HG02763 (cell line): ENCODE measurements at regions not wholly inside any gene's neighbourhood (a gene's known extent, or its start where the extent isn't known, plus 50 kb on each side); places are given as distances from the start of the nearest gene placed in this dataset.

ENCODE experiments used
- ATAC-seq: cut with Tn5 transposase; IDR thresholded peaks from one replicate; pipeline ENCODE4 v1.9.1; 2021; ENCODE audit warnings: mild to moderate bottlenecking, moderate library complexity; ENCODE audit not compliant: unreplicated experiment

GRCh38 chr3:115513416-115513800 lies 109.9 kb upstream of the GAP43 start:
- ATAC-seq, result no peak

- ATAC-seq, result no peak
These were observed 105.8 kb upstream of the GAP43 start for GRCh38 chr3:115517457-115518050.

- no peak for ATAC-seq
These were observed 105.0 kb upstream of the GAP43 start for GRCh38 chr3:115518100-115518852.

GRCh38 chr3:115520241-115520640 lies 103.1 kb upstream of the GAP43 start:
- ATAC-seq, result no peak

- no peak for ATAC-seq
These were observed 102.6 kb upstream of the GAP43 start for GRCh38 chr3:115520651-115521245.

- no peak for ATAC-seq
These were observed 99.9 kb upstream of the GAP43 start for GRCh38 chr3:115523458-115523857.

- no peak for ATAC-seq
These were observed 98.8 kb upstream of the GAP43 start for GRCh38 chr3:115524549-115524948.

- ATAC-seq, result no peak
These were observed 97.6 kb upstream of the GAP43 start for GRCh38 chr3:115525731-115526130.

- ATAC-seq, result no peak
These were observed 90.1 kb upstream of the GAP43 start for GRCh38 chr3:115533218-115533617.

GRCh38 chr3:115536171-115536570 lies 87.1 kb upstream of the GAP43 start:
- ATAC-seq, result no peak

GRCh38 chr3:115537669-115538068 lies 85.6 kb upstream of the GAP43 start:
- no peak for ATAC-seq

- ATAC-seq, result no peak
These were observed 76.1 kb upstream of the GAP43 start for GRCh38 chr3:115547207-115547606.

- ATAC-seq, result no peak
These were observed 74.7 kb upstream of the GAP43 start for GRCh38 chr3:115548611-115549010.

GRCh38 chr3:115549071-115549470 lies 74.2 kb upstream of the GAP43 start:
- ATAC-seq, result no peak

GRCh38 chr3:115550285-115550761 lies 73.0 kb upstream of the GAP43 start:
- no peak for ATAC-seq

GRCh38 chr3:115551016-115551415 lies 72.3 kb upstream of the GAP43 start:
- no peak for ATAC-seq

- ATAC-seq, result no peak
These were observed 71.3 kb upstream of the GAP43 start for GRCh38 chr3:115552007-115552406.

GRCh38 chr3:115553796-115554486 lies 69.4 kb upstream of the GAP43 start:
- no peak for ATAC-seq

- no peak for ATAC-seq
These were observed 68.9 kb upstream of the GAP43 start for GRCh38 chr3:115554487-115554807.

GRCh38 chr3:115562636-115563267 lies 60.6 kb upstream of the GAP43 start:
- no peak for ATAC-seq

GRCh38 chr3:115563984-115564383 lies 59.3 kb upstream of the GAP43 start:
- ATAC-seq, result no peak
